HCEC 1CT (cell line): ENCODE measurements at regions not wholly inside any gene's neighbourhood (a gene's known extent, or its start where the extent isn't known, plus 50 kb on each side); places are given as distances from the start of the nearest gene placed in this dataset.
"Not testable (repeated sequence)": the region's sequence is repeated elsewhere in the genome, so short reads cannot be mapped to it uniquely, and the experiment has no call there.

Experiments
- DNase-seq: peaks from one replicate; pipeline ENCODE4 v3.0.0-alpha.2; 2017

DNA sequence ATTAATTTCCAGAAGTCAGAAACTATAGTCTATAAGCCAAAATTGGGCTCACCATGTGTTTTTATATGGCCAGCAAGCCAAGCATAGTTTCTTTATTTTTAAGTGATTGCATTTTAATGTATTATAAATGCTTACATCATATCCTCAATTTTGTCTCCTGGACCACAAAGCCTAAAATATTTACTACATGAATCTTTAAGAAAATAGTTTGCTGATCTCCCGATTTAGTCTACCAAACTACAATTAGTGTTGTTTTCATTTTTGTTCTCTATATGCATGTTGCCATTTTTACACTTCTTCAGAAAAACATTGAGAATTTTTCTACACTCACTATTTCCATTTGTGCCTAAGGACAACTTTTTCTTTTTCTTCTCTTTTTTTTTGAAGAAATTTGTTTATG lies 954.5 kb upstream of the ADAMTS5 start:
- not testable (repeated sequence) for DNase-seq

GRCh38 chr21:27917966-27918365 lies 951.1 kb upstream of the ADAMTS5 start:
- DNase-seq = not testable (repeated sequence)

DNA sequence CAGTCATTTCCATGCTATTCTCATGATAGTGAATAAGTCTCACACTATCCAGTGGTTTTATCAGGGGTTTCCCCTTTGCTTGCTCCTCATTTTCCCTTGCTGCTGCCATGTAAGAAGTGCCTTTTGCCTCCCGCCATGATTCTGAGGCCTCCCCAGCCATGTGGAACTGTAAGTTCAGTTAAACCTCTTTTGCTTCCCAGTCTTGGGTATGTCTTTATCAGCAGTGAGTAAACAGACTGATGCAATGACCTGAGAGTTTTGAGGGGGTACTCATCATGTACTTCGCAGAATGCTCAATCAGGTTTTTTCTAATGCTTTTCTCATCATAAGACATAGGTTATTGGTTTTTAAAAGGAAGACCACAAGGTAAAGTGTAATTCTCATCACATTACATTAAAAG lies 949.4 kb upstream of the ADAMTS5 start:
- DNase-seq = peak; percentile 3

GRCh38 chr21:27912133-27912532 lies 945.2 kb upstream of the ADAMTS5 start:
- not testable (repeated sequence) for DNase-seq

- not testable (repeated sequence) for DNase-seq
These were observed 942.6 kb upstream of the ADAMTS5 start for GRCh38 chr21:27909487-27909886.

DNA sequence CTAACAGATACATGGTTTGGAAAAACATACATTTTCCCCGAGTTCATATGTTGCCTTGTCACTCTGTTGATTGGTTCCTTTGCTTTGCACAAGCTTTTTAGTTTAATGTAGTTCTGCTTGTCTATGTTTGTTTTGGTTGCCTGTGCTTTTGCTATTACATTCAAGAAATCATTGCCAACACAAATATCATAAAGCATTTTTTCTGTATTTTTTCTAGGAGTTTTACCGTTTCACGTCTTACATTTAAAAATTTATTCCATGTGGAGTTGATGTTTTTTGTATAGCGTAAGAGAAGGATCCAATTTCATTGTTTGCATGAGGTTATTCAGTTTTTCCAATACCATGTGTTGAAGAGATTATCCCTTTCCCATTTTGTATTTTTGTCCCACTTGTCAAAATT lies 941.9 kb upstream of the ADAMTS5 start:
- DNase-seq = not testable (repeated sequence)

DNA sequence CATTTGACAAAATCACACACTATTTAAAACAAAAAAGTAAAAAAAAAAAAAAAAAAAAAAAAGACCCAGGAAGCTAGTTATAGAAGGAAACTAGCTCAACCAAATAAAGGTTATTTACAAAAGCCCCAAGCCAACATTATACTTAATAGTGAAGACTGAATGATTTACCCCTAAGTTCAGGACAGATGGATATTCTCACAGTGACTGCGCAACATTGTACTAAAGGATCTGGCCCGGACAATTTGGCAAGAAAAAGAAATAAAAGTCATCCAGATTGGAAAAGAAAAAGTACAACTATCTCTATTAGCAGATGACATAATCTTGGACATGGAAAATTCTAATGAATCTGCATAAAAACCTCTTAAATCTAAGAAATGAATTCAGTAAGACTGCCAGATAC lies 936.0 kb upstream of the ADAMTS5 start:
- not testable (repeated sequence) for DNase-seq

GRCh38 chr21:27893619-27894018 lies 926.7 kb upstream of the ADAMTS5 start:
- not testable (repeated sequence) for DNase-seq

DNA sequence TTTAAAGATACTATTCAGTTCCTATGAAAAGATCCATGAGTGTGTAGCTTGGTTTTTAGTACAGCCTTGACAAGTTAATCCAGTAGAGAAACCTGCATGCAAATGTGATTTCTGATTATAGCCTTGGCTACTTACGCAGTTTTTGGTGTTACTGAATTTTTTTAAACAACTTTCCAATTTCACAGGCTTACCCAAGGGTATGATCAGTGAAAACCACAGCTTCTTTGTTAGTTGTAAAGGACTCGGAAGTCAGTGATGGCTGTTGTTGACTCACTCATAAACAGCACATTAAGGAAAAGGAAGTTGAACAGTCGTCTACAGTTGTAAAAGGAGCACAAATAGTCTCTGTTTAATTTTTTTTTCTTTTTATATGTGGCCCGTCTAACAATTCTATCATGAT lies 924.6 kb upstream of the ADAMTS5 start:
- not testable (repeated sequence) for DNase-seq

- not testable (repeated sequence) for DNase-seq
These were observed 921.0 kb upstream of the ADAMTS5 start for GRCh38 chr21:27887808-27888455.

GRCh38 chr21:27885296-27885711 lies 918.4 kb upstream of the ADAMTS5 start:
- DNase-seq = no peak

DNA sequence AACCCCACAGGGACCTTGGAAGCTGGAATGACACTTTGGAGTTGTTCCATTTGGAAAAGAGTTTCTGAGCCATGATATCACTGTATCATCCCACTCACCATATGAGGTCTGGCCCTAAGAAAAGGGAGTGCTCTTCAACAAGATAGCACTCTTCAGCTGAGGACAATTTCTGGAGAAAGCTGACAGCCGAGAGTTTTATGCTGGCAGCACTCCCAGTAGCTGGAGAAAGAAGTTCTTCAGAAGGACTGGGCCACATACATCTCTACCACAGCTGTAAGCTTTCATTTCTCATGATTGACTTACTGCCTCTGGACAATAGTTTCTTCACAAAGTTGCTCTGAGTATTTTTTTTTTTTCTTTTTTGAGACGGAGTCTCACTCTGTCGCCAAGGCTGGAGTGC lies 914.4 kb upstream of the ADAMTS5 start:
- DNase-seq = not testable (repeated sequence)

- DNase-seq = not testable (repeated sequence)
These were observed 905.5 kb upstream of the ADAMTS5 start for GRCh38 chr21:27872411-27872810.

DNA sequence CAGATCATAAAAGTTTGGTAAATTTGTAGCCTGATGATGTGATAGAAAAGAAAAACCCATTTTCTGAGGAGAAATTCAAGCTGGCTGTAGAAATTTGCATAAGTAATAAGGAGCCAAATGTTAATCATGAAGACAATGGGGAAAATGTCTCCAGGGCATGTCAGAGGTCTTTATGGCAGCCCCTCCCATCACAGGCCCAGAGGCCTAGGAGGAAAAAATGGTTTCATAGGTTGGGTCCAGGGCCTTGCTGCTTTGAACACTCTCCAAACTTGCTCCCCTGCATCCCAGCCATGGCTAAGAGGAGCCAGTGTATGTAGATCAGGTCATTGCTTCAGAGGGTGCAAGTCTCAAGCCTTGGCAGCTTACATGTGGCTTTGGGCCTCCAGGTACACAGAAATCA lies 903.9 kb upstream of the ADAMTS5 start:
- DNase-seq = not testable (repeated sequence)

DNA sequence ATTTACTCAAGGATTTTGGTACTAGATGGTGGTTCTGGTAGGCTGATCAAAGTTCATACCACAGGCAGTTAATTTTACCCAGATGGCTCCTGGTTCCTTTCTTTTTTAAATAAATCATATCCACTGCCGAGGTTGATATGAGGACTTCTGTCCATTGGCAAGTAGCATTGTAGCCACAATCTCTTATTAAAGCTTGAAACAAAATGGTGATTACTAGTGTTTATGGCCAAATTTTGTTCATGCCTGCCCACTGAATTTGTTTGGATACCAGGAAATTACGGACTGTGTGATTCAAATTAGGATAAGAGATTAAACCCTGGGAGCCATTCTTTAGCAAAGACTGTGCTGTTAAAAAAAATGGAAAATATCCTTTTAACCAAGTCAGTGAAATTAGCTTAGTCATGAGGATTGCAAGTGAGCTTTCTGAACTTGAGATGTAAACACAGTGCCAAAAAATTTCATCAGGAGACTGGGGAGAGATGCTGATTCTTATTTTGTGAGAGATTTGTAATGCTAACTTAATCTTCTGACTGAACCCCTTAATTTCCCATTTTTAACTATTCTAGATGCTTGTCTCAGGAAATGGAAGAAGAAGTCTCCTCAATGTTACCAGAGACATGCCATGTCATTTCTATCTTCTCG lies 893.5 kb upstream of the ADAMTS5 start:
- not testable (repeated sequence) for DNase-seq

DNA sequence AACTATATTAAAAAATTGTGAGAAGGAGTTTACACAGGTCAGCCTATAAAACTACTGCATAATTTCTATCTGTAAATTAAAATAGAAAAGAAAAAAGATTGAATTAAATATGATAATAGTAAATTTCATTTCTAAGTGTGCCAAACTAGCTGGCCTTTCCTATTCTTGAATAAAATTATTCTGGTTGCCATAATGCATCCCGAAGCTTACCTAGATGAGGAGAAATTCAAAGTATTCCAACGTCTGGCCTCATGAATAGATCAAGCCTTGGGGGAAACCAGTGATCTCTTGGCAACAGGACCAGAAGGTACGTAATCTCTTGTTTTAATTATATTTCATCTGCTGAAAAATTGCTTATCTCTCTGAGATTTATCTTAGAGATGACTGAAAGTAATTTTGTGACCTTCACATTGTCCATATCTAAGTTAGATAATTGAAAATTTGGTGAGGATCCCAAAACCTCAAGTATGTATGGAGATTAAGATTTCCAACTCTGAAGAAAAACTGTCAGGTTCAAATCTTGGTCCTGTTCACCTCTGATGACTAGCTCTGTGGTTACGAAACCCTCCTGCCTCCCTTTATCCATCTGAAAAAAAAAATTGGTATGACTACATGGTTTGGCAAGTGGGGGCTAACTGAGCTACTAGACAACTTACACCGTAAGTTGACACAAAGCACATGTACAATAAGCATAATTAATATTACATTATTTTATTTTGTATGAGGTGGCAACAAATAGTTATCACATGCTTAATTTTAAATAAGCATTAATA lies 891.4 kb upstream of the ADAMTS5 start:
- peak; percentile 4 for DNase-seq

GRCh38 chr21:27856988-27857387 lies 890.1 kb upstream of the ADAMTS5 start:
- not testable (repeated sequence) for DNase-seq

GRCh38 chr21:27841084-27841672 lies 874.3 kb upstream of the ADAMTS5 start:
- no peak for DNase-seq

DNA sequence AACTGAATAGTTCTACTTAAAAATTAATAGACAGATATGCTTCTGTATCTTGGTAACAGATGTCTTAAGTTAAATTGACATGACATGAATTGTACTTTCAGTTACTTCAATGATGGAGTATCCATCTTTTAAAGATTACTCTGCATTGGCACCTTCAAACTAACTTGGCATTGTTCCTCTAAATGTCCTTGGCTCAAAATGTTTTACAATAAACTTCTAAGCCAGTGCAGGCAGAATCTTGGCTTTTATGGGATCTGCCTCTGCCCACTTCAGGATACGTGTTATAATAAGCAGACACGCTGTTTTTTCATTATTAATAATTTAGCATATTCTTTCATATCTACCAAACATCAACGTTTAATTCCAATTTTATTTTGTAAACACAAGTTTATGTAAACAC lies 873.4 kb upstream of the ADAMTS5 start:
- no peak for DNase-seq

DNA sequence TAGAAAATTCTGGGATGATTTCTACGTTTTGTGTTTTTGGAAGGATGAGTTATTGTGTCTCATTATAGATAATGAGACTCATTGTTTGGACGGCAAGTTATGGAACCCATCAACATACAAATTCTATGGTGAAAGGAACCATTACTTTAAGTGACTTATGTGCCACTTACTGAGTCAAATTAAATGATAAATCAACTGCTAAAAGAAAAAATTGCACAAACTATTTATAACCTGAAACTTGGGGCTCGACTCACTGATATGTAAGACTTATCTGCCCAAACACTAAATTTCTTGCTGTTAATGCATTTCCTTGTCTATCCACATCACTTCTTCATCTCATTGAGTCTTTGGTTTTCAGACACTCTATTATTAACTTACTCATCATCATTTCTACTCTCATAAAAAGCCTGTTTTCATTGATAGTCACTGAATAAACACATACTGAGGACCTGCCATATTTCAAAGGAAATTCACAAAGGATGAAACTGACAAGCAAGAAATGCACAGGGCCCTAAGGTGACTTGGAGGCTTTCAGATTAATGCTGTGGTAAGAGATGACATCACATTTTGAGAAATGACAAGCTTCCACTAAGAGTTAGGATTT lies 872.7 kb upstream of the ADAMTS5 start:
- DNase-seq = no peak

DNA sequence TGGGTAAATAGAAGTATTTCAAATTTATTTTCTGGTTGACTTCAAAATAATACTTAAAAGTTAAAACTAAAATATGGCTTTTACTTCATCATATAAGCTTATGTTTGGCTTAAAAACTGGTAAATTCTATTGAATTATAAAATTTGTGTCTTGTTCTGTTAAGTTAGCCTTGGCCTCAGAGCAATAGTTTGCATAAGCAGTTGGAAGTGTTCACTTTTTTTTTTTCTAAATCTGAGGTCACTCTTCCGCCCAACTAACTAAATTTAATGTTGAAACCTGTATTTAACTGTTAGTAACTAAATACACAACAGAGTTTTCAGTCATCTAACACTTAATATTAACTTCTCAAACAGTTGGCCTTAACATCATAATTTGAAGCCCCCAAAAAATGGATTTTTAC lies 871.7 kb upstream of the ADAMTS5 start:
- no peak for DNase-seq

GRCh38 chr21:27837936-27838335 lies 871.0 kb upstream of the ADAMTS5 start:
- no peak for DNase-seq

GRCh38 chr21:27833298-27833697 lies 866.4 kb upstream of the ADAMTS5 start:
- DNase-seq = no peak
